ENCODE measurements at regions not wholly inside any gene's neighbourhood (a gene's known extent, or its start where the extent isn't known, plus 50 kb on each side); places are given as distances from the start of the nearest gene placed in this dataset.

- WGBS (ENCODE audit: extremely low coverage, insufficient coverage, insufficient read length) = no CpG with 5 or more reads among the region's 2 CpGs
- H4K91ac ChIP-seq (ENCODE audit: low read depth, low read length) = no peak overlapping the region
Measured at GRCh38 chr3:18901571-18901970, 246.7 kb upstream of the KCNH8 start.

GRCh38 chr3:18900994-18901393 lies 247.3 kb upstream of the KCNH8 start:
- no peak overlapping the region for H3K4me3 ChIP-seq (ENCODE audit: low read depth, low read length)
- H3K9me3 ChIP-seq (ENCODE audit: insufficient read depth, low read depth, low read length) = no peaks in the 10 kb centered on the region
- H3K27ac ChIP-seq (ENCODE audit: low read depth, low read length) = no peak overlapping the region
- no peak overlapping the region for H4K91ac ChIP-seq (ENCODE audit: low read depth, low read length)
- no peak overlapping the region for H3K4me2 ChIP-seq (ENCODE audit: low read length)
- no peak overlapping the region for H3K14ac ChIP-seq (ENCODE audit: low read length)
- DNase-seq = no peak
- no peak overlapping the region for H3K4ac ChIP-seq (ENCODE audit: low read depth, low read length)
- no CpG with 5 or more reads among the region's 3 CpGs for WGBS (ENCODE audit: extremely low coverage, insufficient coverage, insufficient read length)
- H3K79me2 ChIP-seq (ENCODE audit: control insufficient read depth, insufficient read depth, low read length, poor library complexity) = no peaks in the 10 kb centered on the region
- H2BK12ac ChIP-seq (ENCODE audit: low read length) = no peak overlapping the region
- H2AFZ ChIP-seq (ENCODE audit: insufficient read depth, low read length, poor library complexity) = no peak overlapping the region
- no peak overlapping the region for H3K9ac ChIP-seq (ENCODE audit: low read length)
- no peak overlapping the region for H3K18ac ChIP-seq (ENCODE audit: low read length)
- H3K27me3 ChIP-seq (ENCODE audit: insufficient read depth, low read length) = no peaks in the 10 kb centered on the region
- H3K4me1 ChIP-seq (ENCODE audit: control insufficient read depth in 1 of 2, insufficient read depth in 2 of 2, low read length in 2 of 2) = no peaks in the 10 kb centered on the region
- H3K23ac ChIP-seq (ENCODE audit: low read length) = no peak overlapping the region
- no peak overlapping the region for H2AK5ac ChIP-seq (ENCODE audit: low read length)
- H2BK120ac ChIP-seq (ENCODE audit: insufficient read depth, low read length, poor library complexity) = no peak overlapping the region
- H4K12ac ChIP-seq (ENCODE audit: low read depth, low read length) = no peak overlapping the region
- no peaks in the 10 kb centered on the region for H3K79me1 ChIP-seq (ENCODE audit: low read length)
- H3K36me3 ChIP-seq (ENCODE audit: control insufficient read depth in 1 of 2, insufficient read depth in 2 of 2, low read length in 2 of 2) = no peaks in the 10 kb centered on the region
- H2BK5ac ChIP-seq (ENCODE audit: low read depth, low read length, poor library complexity) = no peak overlapping the region
- H4K8ac ChIP-seq (ENCODE audit: low read depth, low read length) = no peak overlapping the region

More at GRCh38 chr3:18901571-18901970, 246.7 kb upstream of the KCNH8 start:
- no peaks in the 10 kb centered on the region for H3K9me3 ChIP-seq (ENCODE audit: insufficient read depth, low read depth, low read length)
- H2BK12ac ChIP-seq (ENCODE audit: low read length) = no peak overlapping the region
- H4K12ac ChIP-seq (ENCODE audit: low read depth, low read length) = no peak overlapping the region
- no peak overlapping the region for H3K9ac ChIP-seq (ENCODE audit: low read length)
- H3K14ac ChIP-seq (ENCODE audit: low read length) = no peak overlapping the region
- no peak overlapping the region for H3K18ac ChIP-seq (ENCODE audit: low read length)
- no peak overlapping the region for H3K4me3 ChIP-seq (ENCODE audit: low read depth, low read length)
- no peak overlapping the region for H2AFZ ChIP-seq (ENCODE audit: insufficient read depth, low read length, poor library complexity)
- no peak overlapping the region for H2AK5ac ChIP-seq (ENCODE audit: low read length)
- no peak overlapping the region for H3K4me2 ChIP-seq (ENCODE audit: low read length)
- H3K79me2 ChIP-seq (ENCODE audit: control insufficient read depth, insufficient read depth, low read length, poor library complexity) = no peaks in the 10 kb centered on the region
- H4K8ac ChIP-seq (ENCODE audit: low read depth, low read length) = no peak overlapping the region
- DNase-seq = no peak
- no peaks in the 10 kb centered on the region for H3K79me1 ChIP-seq (ENCODE audit: low read length)
- no peak overlapping the region for H2BK120ac ChIP-seq (ENCODE audit: insufficient read depth, low read length, poor library complexity)
- H3K27ac ChIP-seq (ENCODE audit: low read depth, low read length) = no peak overlapping the region
- H2BK5ac ChIP-seq (ENCODE audit: low read depth, low read length, poor library complexity) = no peak overlapping the region
- H3K23ac ChIP-seq (ENCODE audit: low read length) = no peak overlapping the region
- H3K36me3 ChIP-seq (ENCODE audit: control insufficient read depth in 1 of 2, insufficient read depth in 2 of 2, low read length in 2 of 2) = no peaks in the 10 kb centered on the region
- no peaks in the 10 kb centered on the region for H3K4me1 ChIP-seq (ENCODE audit: control insufficient read depth in 1 of 2, insufficient read depth in 2 of 2, low read length in 2 of 2)
- no peaks in the 10 kb centered on the region for H3K27me3 ChIP-seq (ENCODE audit: insufficient read depth, low read length)
- no peak overlapping the region for H3K4ac ChIP-seq (ENCODE audit: low read depth, low read length)

GRCh38 chr3:18898911-18899310 lies 249.4 kb upstream of the KCNH8 start:
- no peaks in the 10 kb centered on the region for H3K36me3 ChIP-seq (ENCODE audit: control insufficient read depth in 1 of 2, insufficient read depth in 2 of 2, low read length in 2 of 2)

GRCh38 chr3:18892756-18893155 lies 255.6 kb upstream of the KCNH8 start:
- Histone ChIP-seq H2BK120ac (ENCODE audit: insufficient read depth, low read length, poor library complexity) (no peak overlapping the region), H2BK12ac (ENCODE audit: low read length) (no peak overlapping the region), H3K9me3 (ENCODE audit: insufficient read depth, low read depth, low read length) (no peaks in the 10 kb centered on the region), H3K18ac (ENCODE audit: low read length) (no peak overlapping the region), H3K9ac (ENCODE audit: low read length) (no peak overlapping the region), H3K36me3 (ENCODE audit: control insufficient read depth in 1 of 2, insufficient read depth in 2 of 2, low read length in 2 of 2) (no peaks in the 10 kb centered on the region), H3K23ac (ENCODE audit: low read length) (no peak overlapping the region), H3K27me3 (ENCODE audit: insufficient read depth, low read length) (no peaks in the 10 kb centered on the region), H3K4me2 (ENCODE audit: low read length) (no peak overlapping the region), H3K4me3 (ENCODE audit: low read depth, low read length) (no peak overlapping the region), H2AK5ac (ENCODE audit: low read length) (no peak overlapping the region), H2AFZ (ENCODE audit: insufficient read depth, low read length, poor library complexity) (no peak overlapping the region), H3K4me1 (ENCODE audit: control insufficient read depth in 1 of 2, insufficient read depth in 2 of 2, low read length in 2 of 2) (no peaks in the 10 kb centered on the region), H3K79me1 (ENCODE audit: low read length) (no peaks in the 10 kb centered on the region), H3K79me2 (ENCODE audit: control insufficient read depth, insufficient read depth, low read length, poor library complexity) (no peaks in the 10 kb centered on the region), H3K14ac (ENCODE audit: low read length) (no peak overlapping the region), H4K8ac (ENCODE audit: low read depth, low read length) (no peak overlapping the region), H3K4ac (ENCODE audit: low read depth, low read length) (no peak overlapping the region), H2BK5ac (ENCODE audit: low read depth, low read length, poor library complexity) (no peak overlapping the region), H4K91ac (ENCODE audit: low read depth, low read length) (no peak overlapping the region), H4K12ac (ENCODE audit: low read depth, low read length) (no peak overlapping the region), H3K27ac (ENCODE audit: low read depth, low read length) (no peak overlapping the region)
- DNase-seq = no peak
- WGBS (ENCODE audit: extremely low coverage, insufficient coverage, insufficient read length) = no CpG with 5 or more reads among the region's 1 CpG

More at GRCh38 chr3:18898911-18899310, 249.4 kb upstream of the KCNH8 start:
- Histone ChIP-seq H3K18ac (ENCODE audit: low read length) (no peak overlapping the region), H2BK12ac (ENCODE audit: low read length) (no peak overlapping the region), H2AFZ (ENCODE audit: insufficient read depth, low read length, poor library complexity) (no peak overlapping the region), H3K4me3 (ENCODE audit: low read depth, low read length) (no peak overlapping the region), H3K14ac (ENCODE audit: low read length) (no peak overlapping the region), H3K79me1 (ENCODE audit: low read length) (no peaks in the 10 kb centered on the region), H3K4ac (ENCODE audit: low read depth, low read length) (no peak overlapping the region), H4K12ac (ENCODE audit: low read depth, low read length) (no peak overlapping the region), H3K27ac (ENCODE audit: low read depth, low read length) (no peak overlapping the region), H3K9ac (ENCODE audit: low read length) (no peak overlapping the region), H2BK120ac (ENCODE audit: insufficient read depth, low read length, poor library complexity) (no peak overlapping the region), H2BK5ac (ENCODE audit: low read depth, low read length, poor library complexity) (no peak overlapping the region), H3K9me3 (ENCODE audit: insufficient read depth, low read depth, low read length) (no peaks in the 10 kb centered on the region), H3K27me3 (ENCODE audit: insufficient read depth, low read length) (no peaks in the 10 kb centered on the region), H4K91ac (ENCODE audit: low read depth, low read length) (no peak overlapping the region), H3K4me2 (ENCODE audit: low read length) (no peak overlapping the region), H3K79me2 (ENCODE audit: control insufficient read depth, insufficient read depth, low read length, poor library complexity) (no peaks in the 10 kb centered on the region), H2AK5ac (ENCODE audit: low read length) (no peak overlapping the region), H3K4me1 (ENCODE audit: control insufficient read depth in 1 of 2, insufficient read depth in 2 of 2, low read length in 2 of 2) (no peaks in the 10 kb centered on the region), H3K23ac (ENCODE audit: low read length) (no peak overlapping the region), H4K8ac (ENCODE audit: low read depth, low read length) (no peak overlapping the region)
- WGBS (ENCODE audit: extremely low coverage, insufficient coverage, insufficient read length) = no CpG with 5 or more reads among the region's 1 CpG
- DNase-seq = no peak
